GM21367 (cell line): ENCODE measurements at regions not wholly inside any gene's neighbourhood (a gene's known extent, or its start where the extent isn't known, plus 50 kb on each side); places are given as distances from the start of the nearest gene placed in this dataset.
"Not testable (repeated sequence)": the region's sequence is repeated elsewhere in the genome, so short reads cannot be mapped to it uniquely, and the experiment has no call there.

Experiments used
- ATAC-seq: cut with Tn5 transposase; IDR thresholded peaks from one replicate; pipeline ENCODE4 v1.9.1; 2021; ENCODE audit not compliant: unreplicated experiment

DNA sequence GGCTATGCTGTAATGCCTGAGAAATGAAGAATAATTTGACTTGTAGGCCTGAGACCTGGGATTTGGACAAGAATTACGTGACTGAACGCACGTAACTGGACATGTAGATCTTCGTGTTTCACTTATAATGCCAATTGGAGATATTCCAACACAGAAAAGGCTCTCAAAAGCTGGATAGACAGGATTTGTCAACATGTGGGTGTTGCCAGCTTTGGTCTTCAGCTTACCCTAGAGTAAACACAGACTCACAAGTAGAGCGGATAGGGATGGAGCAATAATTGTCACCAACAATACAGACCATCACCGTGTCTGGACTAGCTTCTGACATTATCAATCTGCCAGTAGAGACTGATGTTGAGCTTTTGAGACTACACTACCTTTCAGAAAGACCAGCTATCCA lies 1511.0 kb upstream of the ADGRL3 start:
- no peak for ATAC-seq

DNA sequence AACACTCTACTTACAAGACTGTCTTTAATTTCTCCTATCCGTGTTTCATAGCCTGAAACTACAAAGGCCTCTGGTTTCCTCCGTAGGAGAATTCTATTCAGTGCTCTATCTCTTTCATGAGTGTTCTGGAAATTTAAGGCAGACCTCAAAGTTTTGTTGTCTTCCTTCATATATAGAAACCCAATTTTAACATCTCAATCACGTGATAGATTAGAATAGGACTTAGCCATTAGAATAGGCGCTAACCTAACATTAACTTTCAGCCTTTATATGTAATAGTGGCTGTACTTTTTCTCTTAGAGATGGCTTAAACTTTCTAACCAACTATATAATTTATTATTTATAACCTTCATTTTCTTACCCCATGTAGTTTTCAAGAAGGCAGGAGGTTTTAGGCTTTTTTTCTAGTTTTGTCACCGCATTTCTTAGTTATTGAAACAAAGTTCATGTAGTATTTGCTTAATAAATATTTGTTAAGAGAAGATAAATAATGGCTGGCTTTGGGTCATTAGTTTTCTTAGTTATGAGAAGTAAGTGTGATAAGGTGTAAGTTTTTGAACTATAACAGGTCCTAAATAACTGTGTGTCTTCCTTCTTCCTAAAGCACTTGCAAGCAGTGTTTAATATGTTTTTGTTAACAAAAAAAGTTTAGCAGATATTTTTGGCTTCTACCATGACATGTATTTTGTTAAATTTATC lies 1504.6 kb upstream of the ADGRL3 start:
- no peak for ATAC-seq

DNA sequence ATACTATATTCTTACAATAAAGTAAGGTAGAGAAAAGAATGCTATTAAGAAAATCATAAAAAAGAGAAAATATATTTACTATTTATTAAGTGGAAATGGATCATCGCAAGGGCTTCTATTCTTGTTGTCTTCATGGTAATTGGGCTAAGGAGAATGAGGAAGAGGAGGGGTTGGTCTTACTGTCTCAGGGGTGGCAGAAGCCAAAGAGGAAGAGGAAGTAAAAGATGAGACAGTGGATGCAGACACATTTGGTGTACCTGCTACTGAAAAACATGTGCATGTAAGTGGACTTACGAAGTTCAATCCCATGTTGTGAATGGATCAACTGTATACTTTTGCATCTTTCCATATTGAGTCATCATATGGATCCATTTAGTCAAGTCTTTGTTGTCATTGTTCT lies 1502.1 kb upstream of the ADGRL3 start:
- ATAC-seq: no peak

DNA sequence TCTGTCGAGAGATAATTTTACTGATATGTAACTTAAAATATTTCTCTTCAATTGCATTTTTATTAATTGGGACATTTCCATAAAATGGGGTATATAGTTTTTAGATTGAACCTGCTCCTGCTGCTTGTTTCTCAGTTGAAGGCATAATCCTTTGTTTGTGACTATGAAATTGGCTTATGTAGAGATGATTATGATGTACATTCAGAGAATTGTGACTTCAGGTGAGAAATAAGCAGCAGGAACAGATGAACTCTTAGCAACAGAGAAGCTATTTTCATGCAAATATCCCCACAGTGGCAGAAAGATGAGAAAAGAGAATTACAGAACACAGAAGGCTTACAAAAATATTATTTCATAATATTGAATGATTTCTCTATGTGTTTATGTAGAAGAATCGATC lies 1499.5 kb upstream of the ADGRL3 start:
- no peak for ATAC-seq

DNA sequence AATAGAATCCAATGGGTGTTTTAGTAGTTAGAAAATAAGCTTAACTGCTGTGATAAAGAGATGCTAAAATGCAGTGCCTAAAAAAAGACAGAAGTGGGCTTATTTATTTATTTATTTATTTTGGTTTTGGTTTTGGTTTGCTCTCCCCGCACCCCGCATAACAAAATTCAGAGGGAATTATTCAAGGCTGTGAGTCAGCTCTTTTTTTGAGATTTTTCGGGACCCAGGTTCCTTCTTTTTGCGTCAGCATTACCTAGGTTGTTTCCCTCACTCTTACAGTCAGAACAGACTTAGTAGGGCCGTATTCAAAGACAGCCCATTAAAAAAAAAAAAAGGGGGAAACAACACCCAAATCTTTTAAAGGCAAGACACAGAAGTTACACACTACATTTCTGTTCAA lies 1495.5 kb upstream of the ADGRL3 start:
- no peak for ATAC-seq

DNA sequence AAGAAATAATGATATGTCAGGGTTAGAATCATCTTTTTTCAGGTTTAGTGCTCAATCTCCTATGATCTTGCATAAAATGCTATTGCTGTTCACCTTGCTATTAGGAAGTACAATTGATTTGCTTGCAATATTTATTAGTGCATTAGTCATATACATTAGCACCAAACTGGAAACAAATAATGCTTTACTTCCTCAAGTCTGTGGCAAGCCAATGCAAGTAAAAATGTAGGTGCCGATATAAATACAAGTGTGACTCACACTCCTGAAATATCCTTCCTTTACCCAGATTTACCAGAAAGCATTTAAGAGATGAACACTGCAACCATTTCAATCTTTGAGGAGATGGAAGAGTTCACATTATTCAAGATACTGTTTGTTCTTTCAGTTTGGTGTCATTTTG lies 1487.7 kb upstream of the ADGRL3 start:
- no peak for ATAC-seq

DNA sequence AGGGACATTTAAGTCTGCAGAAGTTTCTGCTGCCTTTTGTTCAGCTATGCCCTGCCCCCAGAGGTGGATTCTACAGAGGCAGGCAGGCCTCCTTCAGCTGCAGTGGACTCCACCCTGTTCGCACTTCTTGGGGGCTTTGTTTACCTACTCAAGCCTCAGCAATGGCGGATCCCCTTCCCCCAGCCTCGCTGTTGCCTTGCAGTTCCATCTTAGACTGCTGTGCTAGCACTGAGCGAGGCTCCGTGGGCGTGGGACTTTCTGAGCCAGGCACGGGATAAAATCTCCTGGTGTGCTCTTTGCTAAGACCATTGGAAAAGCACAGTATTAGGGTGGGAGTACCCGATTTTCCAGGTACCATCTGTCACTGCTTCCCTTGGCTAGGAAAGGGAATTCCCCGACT lies 1475.8 kb upstream of the ADGRL3 start:
- ATAC-seq: not testable (repeated sequence)

DNA sequence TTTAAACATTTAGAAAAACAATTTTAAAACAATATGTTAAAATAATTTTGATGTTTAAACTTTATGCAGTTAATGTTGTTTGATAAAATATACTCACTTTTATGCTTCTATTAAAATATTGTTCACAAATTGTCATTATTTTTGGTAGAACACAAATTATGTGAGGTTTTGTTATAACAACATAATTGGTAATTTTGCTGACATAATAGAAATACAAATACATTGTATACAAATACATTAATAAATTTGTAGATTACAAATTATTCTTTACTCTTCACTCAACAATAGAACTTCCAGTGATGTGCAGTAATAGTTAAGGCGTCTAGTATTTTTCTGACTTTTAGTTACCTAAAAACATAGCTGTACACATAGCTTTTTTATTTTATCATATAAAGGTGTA lies 1472.4 kb upstream of the ADGRL3 start:
- no peak for ATAC-seq

DNA sequence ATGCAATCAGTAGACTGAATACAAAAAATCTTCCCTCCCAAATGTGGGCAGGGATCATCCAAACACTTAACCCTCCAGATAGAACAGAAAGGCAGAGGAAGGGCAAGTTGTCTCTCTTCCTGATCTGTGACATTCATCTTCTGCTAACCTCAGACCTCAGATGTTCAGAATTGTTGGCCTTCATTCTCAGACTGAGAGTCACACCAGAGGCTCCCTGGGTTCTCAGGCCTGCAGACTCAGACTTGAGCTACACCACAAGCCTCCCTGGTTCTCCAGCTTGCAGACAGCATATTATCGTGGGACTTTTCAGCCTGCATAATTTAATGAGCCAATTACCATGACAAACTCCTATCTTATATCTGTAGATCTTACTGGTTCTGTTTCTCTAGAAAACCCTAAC lies 1471.6 kb upstream of the ADGRL3 start:
- ATAC-seq: no peak

DNA sequence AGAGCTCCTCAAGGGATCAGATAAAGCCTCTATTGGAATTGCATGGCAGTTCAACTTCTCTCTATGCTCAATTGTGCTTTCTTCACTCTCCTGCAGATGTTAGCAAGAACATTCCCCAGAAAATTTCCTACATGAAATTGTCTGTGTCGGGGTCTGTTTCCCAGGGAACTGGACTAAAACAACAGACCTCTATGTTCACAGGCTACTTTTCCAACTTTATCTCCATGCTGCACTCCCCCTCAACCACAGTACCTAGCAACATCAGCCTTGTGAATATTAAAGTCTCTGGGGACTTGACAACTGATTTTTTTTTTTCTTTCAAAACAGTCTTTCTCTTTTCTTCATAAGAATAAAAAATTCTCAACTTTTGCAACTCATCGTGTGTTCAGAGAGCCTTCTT lies 1470.8 kb upstream of the ADGRL3 start:
- no peak for ATAC-seq

DNA sequence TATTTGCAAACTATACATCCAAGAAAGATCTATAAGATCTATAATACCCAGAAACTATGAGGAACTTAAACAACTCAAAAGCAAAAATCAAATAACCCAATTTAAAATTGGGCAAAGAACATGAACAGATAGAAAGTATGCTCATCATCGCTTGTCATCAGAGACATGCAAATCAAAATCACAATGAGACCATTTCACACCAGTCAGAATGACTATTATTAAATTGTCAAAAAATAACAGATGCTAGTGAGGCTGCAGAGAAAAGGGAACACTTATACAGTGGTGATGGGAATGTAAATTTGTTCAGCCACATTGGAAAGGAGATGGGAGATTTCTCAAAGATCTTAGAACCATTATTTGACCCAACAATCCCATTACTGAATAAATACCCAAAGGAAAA lies 1451.7 kb upstream of the ADGRL3 start:
- ATAC-seq: no peak

DNA sequence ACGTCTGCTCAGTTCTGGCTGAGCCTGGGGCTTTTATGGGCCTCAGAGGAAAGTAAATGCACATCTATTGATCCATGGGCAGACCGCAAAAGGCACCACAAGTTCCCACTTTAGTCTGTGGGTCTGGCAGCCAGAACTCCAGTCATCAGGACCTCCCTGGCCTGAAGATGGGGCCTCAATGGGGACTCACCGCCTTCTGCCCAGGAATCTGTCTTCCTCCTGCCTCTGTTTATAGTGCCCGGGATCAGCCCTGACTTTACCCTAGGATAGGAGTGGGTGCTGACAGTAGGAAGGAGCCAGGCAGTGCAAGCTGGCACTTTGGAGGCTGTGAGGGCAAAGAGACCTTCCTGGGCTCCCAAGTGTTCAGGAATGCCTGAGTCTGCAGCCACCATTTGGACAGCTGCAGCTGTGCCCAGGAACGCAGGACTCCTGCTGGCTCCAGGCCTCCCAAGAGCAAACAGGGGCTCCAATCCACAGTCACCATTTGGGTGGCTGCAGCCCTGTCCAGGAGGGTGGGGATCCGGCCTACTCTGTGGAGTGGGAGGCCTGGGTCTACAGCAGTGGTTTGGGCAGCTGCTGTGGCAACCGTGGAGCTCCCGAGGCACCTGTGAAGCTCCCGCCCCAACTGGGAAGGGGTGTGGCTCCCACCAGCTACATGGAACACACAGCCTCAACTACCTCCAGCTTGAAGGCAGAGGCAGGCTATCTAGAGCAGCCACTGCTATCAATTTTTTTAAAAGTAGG lies 1440.9 kb upstream of the ADGRL3 start:
- ATAC-seq: no peak

DNA sequence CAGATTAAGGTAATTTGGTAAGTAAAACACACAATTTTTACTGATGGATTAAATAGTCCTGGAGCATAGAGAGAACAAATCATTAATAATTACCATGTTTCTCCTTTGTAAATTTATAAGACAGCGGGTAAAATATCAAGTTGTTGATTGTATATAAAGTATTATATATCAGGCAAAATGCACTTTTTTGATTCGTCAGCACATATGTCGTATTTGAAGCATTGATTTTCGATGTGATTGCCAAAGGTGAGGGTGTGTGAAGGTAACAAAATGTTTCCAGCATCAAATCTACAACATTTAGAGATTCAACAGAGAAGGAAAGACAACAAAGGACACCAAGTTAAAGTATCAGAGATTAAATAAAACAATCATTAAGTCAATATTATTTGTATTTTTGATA lies 1437.8 kb upstream of the ADGRL3 start:
- no peak for ATAC-seq

DNA sequence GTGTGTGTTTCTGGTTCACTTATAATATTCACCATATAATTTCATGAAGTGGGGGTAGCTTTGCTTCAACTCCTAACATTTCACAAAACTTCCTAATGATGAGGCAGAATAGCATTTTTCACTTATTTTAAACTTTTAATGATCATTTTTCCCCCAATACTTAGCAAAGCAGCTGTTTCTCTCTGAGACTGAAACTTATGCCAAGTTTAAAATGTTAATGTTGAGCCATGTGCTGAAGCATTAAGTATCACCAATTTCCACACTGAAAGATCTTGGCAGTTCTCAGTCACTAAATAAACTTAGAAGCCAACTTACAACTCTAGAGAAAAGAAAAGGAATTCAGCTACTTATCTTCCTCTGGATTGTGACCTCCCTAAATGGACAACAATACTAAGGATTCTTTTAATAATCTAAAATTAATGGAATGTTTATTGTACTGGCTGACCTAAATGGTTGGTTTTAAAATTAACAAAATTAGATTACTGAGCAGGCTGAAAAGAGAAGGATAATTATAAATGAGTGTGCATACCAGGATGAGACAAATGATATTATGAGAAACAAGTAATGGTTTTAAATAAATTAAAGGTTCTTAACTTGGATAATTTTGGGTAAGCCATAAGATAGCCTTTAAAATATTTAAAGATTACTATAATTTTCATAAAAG lies 1429.4 kb upstream of the ADGRL3 start:
- no peak for ATAC-seq

DNA sequence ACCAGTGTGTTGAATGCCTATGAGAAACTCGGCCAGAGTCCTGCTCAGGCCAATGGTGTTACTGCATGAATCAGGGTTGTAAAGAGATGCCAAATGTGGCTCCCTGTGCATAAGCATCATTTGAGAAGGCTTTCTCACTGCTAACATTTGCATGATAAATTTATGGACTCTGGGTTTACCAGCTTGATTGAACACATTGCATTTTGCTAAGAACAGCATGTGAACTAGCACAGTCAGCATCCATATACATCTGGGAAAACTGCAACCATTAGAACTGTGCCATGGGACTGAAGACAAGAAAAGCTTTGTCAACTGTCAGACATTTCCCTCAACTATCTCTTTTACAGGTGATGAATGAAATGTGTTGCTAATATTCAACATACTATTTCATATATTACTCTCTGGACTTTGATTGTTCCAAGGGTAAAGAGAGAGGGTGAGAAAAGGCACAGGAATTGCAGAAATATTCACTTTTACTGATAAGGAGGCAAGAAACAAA lies 1427.4 kb upstream of the ADGRL3 start:
- no peak for ATAC-seq

DNA sequence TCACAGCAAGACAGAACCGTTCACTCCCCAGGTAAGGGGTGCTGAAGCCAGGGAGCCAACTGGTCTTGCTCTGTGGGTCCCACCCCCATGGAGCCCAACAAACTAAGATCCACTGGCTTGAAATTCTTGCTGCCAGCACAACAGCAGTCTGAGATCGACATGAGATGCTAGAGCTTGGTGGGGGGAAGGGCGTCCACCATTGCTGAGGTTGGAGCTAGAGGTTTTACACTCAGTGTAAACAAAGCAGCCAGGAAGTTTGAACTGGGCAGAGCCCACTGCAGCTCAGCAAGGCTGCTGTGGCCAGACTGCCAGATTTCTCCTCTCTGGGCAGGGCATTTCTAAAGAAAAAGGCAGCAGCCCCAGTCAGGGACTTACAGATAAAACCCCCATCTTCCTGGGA lies 1419.9 kb upstream of the ADGRL3 start:
- ATAC-seq: not testable (repeated sequence)

DNA sequence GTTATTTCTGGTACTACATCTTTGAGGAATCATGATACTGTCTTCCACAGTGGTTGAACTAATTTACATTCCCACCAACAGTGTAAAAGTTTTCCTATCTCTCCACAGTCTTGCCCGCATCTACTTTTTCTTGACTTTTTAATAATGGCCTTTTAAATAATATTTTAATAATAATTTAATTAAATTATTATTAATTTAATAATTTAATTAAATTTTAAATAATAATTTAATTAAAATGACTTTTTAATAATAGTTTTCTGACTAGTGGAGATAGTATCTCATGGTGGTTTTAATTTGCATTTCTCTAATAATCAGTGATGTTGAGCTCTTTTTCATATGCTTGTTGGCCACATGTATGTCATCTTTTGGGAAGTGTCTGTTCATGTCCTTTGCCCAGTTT lies 1395.0 kb upstream of the ADGRL3 start:
- ATAC-seq: no peak

DNA sequence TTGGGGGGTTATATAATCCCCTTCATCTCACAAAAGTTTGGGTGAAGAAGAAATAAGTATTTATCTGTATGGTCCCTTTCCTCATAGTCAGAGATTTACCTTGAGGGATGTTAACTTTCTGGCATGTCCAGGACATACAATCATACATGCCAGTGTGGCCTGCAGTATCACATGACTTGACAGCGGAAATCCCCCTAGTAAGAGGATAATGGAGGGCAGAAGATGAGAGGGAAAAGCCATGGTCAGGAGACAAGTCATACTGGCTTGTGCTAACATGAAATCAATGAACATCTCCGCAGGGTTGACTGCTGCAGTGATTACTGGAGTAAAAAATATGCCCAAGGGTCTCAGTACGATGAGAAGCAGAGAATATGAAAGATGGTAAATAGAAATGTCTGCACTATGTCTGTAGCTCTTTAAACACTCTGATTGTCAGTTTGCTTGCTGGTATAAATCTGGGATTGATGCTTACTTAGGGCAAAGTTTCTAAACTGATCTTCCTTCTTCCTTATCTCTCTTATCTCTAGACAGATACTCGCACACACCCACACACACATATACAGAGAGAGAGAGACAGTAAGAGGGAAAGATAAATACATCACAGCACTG lies 1385.6 kb upstream of the ADGRL3 start:
- no peak for ATAC-seq

DNA sequence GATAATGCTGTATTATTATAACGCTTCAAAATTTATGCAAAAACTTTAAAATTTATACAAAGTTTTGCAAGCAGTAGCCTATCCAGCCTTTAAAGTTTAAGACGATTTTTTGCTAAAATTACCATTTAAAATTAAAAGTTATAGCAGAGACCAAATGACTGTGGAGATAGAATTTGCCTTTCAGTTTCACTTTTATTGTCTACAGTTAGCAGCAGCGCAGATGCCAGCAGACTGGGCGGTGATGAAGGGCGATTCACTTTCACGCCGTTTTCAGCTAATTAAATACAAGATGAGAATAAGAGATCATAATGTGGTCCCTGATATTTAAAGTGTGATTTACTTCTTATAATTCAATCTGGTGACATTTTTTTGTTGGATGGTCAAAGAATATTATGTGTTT lies 1381.5 kb upstream of the ADGRL3 start:
- peak; percentile 67 for ATAC-seq

DNA sequence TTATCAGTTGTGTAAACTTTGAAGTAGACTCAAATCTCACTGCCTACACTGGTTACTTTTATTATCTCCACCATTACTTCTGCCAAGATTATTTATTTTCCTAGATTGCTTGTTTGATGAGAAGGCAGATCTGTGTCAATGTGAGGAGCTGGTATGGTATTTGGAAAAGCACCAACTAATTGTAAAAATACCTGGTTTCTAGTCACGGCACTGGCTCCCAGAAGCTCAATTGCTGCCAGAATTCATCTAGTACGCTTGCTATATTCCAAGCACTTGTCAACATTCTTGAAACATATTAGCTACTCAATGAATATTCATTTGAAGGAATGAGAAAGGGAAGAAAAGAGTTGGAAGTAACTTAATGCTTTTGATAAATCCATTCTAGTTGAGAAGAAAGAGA lies 1376.8 kb upstream of the ADGRL3 start:
- ATAC-seq: no peak

DNA sequence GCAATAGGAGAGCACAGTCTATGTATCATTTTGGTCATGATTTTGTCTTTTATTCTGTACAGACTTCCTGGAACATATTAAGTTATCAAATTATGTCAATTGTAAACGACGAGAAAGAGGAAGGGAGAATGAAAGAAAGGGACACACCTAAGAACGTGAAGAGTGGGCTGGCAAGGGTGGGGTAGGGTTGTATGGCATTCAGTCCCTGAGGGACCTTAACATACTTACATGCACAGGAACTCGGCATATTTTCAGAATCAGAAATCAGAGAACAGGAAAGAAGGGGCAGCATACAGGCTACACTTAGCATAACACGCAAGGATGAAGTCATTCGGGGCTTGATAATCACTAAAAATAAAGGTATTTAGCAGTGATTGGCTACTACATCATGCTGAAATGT lies 1375.0 kb upstream of the ADGRL3 start:
- no peak for ATAC-seq

DNA sequence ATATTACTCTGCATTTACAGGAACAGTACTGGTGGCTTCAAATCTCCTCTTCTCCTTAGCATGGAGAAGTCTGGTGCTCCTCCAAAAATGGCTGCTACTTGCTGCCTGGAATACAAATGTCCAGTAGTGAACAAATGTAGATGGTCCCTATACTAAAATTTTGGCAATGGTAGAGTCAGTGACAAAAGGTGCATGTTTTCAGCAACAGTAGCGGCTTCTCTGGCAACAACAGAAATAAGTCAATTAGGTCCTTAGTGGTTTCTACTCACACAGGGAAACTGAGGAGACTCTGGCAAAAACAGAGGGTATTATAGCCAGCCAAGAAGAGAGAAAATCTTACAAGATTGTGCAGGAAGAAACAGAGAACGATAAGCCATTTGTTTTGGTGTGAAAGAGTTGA lies 1368.4 kb upstream of the ADGRL3 start:
- ATAC-seq: no peak
